Esophagus muscularis mucosa (tissue), 4 donors: ENCODE measurements at regions not wholly inside any gene's neighbourhood (a gene's known extent, or its start where the extent isn't known, plus 50 kb on each side); places are given as distances from the start of the nearest gene placed in this dataset.

Experiments
- EP300 ChIP-seq: sonication (generic); formaldehyde crosslinking; IDR thresholded peaks from one replicate; pipeline ENCODE4 v1.6.1; 2017; ENCODE audit warnings: antibody characterized with exemption
- POLR2A ChIP-seq: fragments of 450-650 bp; IDR thresholded peaks from one replicate; pipeline ENCODE4 v1.6.1; 2017; ENCODE audit warnings: antibody characterized with exemption, moderate library complexity, mild to moderate bottlenecking, low read depth
- POLR2AphosphoS5 ChIP-seq, 2 donors: sonication (generic); formaldehyde crosslinking; IDR thresholded peaks; one replicate each; pipeline ENCODE4 v1.6.1; 2017; ENCODE audit warnings: antibody characterized with exemption in 2 of 2
- TF ChIP-seq, protein P1 (sequence below), 3 experiments: fragments of 200-600 bp in 2 of 3; fragments of 450-650 bp in 1 of 3; sonication (generic) in 2 of 3; IDR thresholded peaks; one replicate each; pipeline ENCODE4 v1.5.1; 2017 to 2019; ENCODE audit warnings: antibody characterized with exemption in 3 of 3, mild to moderate bottlenecking in 2 of 3, moderate library complexity in 1 of 3

- TF ChIP-seq, protein P1, sequence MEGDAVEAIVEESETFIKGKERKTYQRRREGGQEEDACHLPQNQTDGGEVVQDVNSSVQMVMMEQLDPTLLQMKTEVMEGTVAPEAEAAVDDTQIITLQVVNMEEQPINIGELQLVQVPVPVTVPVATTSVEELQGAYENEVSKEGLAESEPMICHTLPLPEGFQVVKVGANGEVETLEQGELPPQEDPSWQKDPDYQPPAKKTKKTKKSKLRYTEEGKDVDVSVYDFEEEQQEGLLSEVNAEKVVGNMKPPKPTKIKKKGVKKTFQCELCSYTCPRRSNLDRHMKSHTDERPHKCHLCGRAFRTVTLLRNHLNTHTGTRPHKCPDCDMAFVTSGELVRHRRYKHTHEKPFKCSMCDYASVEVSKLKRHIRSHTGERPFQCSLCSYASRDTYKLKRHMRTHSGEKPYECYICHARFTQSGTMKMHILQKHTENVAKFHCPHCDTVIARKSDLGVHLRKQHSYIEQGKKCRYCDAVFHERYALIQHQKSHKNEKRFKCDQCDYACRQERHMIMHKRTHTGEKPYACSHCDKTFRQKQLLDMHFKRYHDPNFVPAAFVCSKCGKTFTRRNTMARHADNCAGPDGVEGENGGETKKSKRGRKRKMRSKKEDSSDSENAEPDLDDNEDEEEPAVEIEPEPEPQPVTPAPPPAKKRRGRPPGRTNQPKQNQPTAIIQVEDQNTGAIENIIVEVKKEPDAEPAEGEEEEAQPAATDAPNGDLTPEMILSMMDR (IDR thresholded peaks at IDR 0.05), result no peak
- TF ChIP-seq POLR2A (no peak), EP300 (no peak), POLR2AphosphoS5 (IDR thresholded peaks at IDR 0.05) (no peak)
Observed at GRCh38 chr11:69947059-69947792, 128.0 kb upstream of the FGF3 start.
